ENCODE measurements at regions not wholly inside any gene's neighbourhood (a gene's known extent, or its start where the extent isn't known, plus 50 kb on each side); places are given as distances from the start of the nearest gene placed in this dataset.

DNA sequence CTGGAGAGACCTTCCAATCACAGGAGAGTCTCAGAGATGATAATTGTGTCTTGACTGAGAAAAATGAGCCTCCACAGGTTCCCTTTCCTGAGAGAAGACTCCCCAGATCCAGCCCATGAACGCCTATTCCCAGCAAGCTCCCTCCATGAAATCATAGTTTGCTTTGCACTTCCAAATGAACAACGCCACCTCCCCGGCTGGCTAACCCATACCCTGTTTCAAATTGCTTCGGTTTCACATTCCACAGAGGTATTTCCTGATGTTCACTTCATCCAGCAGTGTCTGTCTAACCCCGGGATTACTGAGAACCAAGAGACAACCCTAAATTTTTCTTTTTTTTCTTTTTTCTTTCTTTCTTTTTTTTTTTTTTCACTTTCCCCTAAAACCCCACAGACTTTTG, 124.1 kb upstream of the RFLNA start:
- no peaks in the 10 kb centered on the region for H3K9me3 ChIP-seq
- no peak for DNase-seq
- intact Hi-C loops (cut with DNase I, micrococcal nuclease): no loop called here
- no peaks in the 10 kb centered on the region for H3K4me1 ChIP-seq (ENCODE audit: low read depth)
- no peak overlapping the region for H3K4me3 ChIP-seq
- H3K36me3 ChIP-seq (ENCODE audit: low read depth): no peaks in the 10 kb centered on the region
- TF ChIP-seq CTCF (IDR thresholded peaks at IDR 0.05): no peak
- no peak for ATAC-seq

DNA sequence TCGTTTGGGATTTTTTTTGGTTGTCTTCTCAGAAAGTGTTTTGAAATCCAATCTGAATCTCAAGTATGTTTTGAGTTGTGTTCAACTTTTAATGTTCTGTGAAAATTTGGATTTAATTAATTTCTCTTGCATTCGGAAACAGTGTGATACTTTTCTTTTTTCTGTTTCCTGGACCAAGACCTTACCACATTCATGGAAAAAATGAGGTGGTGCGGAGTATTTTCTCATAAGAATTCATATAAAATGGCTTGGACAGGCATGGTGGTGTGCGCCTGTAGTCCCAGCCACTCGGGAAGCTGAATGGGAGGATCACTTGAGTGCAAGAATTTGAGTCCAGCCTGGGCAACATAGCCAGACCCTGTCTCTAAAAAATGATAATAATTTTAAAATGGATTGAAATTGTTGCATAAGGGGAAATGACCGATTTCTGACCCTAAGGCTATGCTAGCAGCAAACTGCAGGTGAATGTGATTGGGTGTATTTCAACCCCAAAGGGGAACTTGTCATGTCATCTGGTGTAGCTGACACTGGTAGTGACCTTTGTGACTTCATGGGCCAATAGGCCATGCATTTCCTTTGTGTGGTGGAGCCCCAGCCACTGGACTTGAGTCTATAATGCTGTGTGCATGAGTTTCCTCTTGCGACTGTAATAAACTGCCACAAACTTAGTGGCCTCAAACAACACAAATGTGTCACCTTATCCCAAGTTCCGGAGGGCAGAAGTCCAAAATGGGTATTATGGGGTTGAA, 123.5 kb upstream of the RFLNA start:
- intact Hi-C loops (cut with DNase I, micrococcal nuclease): no loop called here
- no peaks in the 10 kb centered on the region for H3K9me3 ChIP-seq
- H3K4me1 ChIP-seq (ENCODE audit: low read depth): no peaks in the 10 kb centered on the region
- ATAC-seq: peak; percentile 61
- DNase-seq: no peak
- TF ChIP-seq CTCF (IDR thresholded peaks at IDR 0.05): no peak
- H3K36me3 ChIP-seq (ENCODE audit: low read depth): no peaks in the 10 kb centered on the region
- H3K4me3 ChIP-seq: no peak overlapping the region

DNA sequence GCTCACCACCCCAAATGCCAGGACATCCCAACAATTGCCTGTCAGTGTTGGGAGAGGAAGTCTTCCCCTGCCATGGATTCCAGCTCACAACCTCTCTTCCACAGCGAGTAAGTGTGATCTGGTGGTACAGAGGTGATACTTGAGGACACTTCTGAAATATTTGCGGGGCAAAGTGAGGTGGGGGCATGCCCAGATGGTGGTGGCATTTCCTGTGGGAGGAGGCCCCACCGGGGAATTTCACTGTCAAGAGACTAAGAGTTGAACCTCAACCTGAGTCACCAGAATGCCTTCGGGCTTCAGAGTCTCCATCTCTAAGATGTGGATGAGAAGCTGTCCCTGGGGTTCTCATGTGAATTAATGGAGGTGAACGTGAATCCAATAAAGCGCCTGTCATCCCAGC, 122.3 kb upstream of the RFLNA start:
- Histone ChIP-seq H3K4me3 (no peak overlapping the region), H3K9me3 (no peaks in the 10 kb centered on the region), H3K4me1 (ENCODE audit: low read depth) (no peaks in the 10 kb centered on the region), H3K36me3 (ENCODE audit: low read depth) (no peaks in the 10 kb centered on the region)
- intact Hi-C loops (cut with DNase I, micrococcal nuclease): no loop called here
- ATAC-seq (no peak), DNase-seq (no peak)
- TF ChIP-seq CTCF (IDR thresholded peaks at IDR 0.05): no peak

GRCh38 chr12:124173692-124174091, 121.2 kb upstream of the RFLNA start:
- no peak for ATAC-seq
- no peak for TF ChIP-seq CTCF (IDR thresholded peaks at IDR 0.05)
- Histone ChIP-seq H3K9me3 (no peaks in the 10 kb centered on the region), H3K36me3 (ENCODE audit: low read depth) (no peaks in the 10 kb centered on the region), H3K4me3 (no peak overlapping the region), H3K4me1 (ENCODE audit: low read depth) (no peaks in the 10 kb centered on the region)
- DNase-seq: no peak
- intact Hi-C loops (cut with DNase I, micrococcal nuclease): no loop called here

DNA sequence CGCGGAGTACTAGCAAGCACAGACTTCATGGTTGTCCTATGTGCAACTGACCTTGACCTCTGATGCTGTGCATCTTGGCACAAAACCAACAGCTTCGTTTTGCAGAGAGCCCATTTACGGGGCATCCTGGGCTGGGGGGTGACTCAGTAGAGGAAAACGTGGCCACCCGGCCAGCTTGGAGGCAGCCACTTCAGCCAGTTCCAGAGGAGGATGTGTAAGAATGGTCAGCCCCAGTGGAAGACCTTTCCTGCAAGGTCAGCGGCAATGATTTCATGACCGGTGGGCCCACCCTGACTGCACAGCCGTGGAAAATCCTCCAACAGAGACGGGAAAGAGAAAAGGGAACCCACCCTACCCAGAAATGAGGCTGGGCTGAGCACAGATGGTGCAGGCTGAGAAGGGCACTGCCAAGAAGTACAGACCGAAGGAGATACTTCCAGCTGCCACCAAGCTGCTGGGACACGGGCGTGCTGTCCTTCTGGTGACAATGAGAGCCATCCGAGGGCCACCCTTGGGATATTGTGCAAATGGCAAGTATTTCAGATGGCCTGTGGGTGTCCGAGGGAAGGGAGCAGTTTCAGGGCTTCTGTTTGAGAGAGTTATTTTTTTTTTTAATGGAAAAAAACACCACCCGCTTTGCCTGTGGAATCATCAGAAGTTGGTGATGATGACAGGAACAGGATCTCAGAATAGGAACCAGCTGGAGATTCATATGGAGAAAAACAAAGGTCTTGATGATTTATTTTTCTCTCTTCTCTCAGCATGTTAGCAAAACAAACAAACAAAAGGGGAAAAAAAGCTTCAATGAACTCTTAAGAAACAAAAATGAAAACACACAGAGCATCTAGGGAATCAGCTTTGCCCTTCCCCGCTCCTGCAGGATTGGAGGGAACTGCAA, 120.2 kb upstream of the RFLNA start:
- Histone ChIP-seq H3K36me3 (ENCODE audit: low read depth) (no peaks in the 10 kb centered on the region), H3K9me3 (no peaks in the 10 kb centered on the region), H3K4me1 (ENCODE audit: low read depth) (no peaks in the 10 kb centered on the region), H3K4me3 (no peak overlapping the region)
- intact Hi-C loops (cut with DNase I, micrococcal nuclease): no loop called here
- DNase-seq: no peak
- TF ChIP-seq CTCF (IDR thresholded peaks at IDR 0.05): no peak
- ATAC-seq: no peak
